RWPE1 (cell line): ENCODE measurements at regions not wholly inside any gene's neighbourhood (a gene's known extent, or its start where the extent isn't known, plus 50 kb on each side); places are given as distances from the start of the nearest gene placed in this dataset.
A peak's percentile ranks its signal among the peaks of the same experiment; 100 is the strongest.

Experiments
- CTCF ChIA-PET: fragments of 350-600 bp; sonication (Branson Sonifier 250); formaldehyde crosslinking; extraction: SDS; loops from one replicate; lab custom pipeline; 2021; lab: Yijun Ruan, JAX
- POLR2A ChIA-PET: fragments of 400-600 bp; formaldehyde crosslinking; extraction: SDS; loops from one replicate; lab custom pipeline; 2020; ENCODE audit warnings: antibody characterized with exemption; ENCODE audit not compliant: low non-redundant PET; lab: Yijun Ruan, JAX
- DNase-seq: peaks from one replicate; pipeline ENCODE4 v3.0.0; 2012; ENCODE audit warnings: low spot score
- H3K27ac ChIP-seq: fragments of 450-650 bp; 2 replicates; pipeline ENCODE4 v1.5.1; 2017
- CTCF ChIP-seq: fragments of 450-650 bp; conservative IDR thresholded peaks from 2 replicates; pipeline ENCODE4 v1.5.1; 2017; ENCODE audit warnings: low read depth, mild to moderate bottlenecking

DNA sequence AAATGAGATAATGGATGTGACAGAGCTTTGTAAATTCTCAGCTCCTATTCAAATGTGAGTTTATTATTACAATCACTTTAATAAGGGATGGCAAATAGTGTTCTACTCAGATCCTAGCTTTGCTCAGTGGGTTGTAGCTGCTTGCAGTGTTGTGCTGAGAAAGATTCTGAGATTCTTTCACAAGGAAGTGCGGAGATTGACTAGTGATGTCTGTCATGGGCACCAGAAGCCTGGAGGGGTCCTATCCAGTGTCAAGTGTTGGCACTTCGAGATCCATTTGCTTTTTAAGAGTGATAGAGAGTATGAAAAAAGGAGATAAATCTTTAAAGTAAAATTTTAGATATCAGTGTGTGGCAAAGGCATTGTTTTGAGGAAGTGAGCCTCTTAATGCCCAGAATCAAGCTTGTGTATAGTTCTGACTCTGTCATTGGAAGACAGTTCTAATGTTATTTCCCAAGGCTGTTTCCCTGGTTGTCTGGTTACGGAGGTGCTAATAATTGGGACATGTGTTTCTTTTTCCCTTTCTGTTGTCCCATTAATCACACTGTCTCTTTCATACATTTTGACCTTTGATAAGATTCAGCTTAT is 181.7 kb upstream of the SPRED2 start:
- ChIA-PET POLR2A (no interaction called here), CTCF (no interaction called here)
- TF ChIP-seq CTCF, result no peak
- no peak for DNase-seq
- H3K27ac ChIP-seq, result no peak overlapping the region

DNA sequence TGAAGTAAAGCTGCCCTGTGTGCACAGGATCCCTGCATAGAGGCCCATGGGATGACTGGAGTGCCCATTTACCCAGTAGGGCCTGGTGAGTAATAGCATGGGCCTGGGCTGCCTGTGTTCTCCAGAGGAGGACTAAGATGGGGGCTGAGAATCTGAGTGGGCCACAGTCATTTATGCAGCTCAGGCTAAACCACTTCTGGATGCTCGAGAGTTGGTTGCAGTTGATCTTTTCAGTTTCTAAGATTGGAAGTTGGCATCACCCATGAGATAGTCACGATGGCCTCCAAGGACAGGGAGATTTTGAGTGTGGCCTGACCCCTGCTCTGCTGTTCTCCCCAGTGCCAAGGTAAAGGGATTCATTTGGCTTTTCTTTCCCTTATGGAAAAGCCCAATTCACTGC is 179.1 kb upstream of the SPRED2 start:
- TF ChIP-seq CTCF, result no peak
- POLR2A ChIA-PET, result interaction anchor here (0.5 kb wide), 1 partner anchor 167 kb away, joined by 7 read pairs; no protein-coding TSS in a partner anchor
- CTCF ChIA-PET, result interaction anchor here (0.7 kb wide), 1 partner anchor 333 kb away, joined by 5 read pairs; no protein-coding TSS in a partner anchor

DNA sequence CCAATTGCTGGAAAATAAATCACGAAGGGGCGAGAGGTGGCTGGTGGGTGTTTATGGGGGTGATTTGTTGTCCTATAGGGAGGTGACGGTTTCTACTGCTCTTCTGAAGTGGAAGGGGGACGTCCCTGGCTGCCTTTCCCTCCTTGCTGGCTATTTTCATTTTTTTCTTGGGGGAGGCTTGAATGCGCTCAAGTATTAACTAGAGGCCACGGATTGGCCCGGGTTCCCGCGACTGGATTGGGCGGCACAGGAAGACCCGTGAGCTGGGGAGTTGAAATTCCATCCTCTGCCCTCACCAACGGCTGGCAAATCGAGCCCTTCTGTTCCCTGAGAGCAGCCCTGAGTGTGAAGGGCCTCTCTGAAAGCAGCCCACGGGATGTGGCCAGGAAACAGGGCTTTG is 176.5 kb upstream of the SPRED2 start:
- no peak for TF ChIP-seq CTCF
- no peak overlapping the region for H3K27ac ChIP-seq
- no peak for DNase-seq
- ChIA-PET CTCF (no interaction called here), POLR2A (no interaction called here)

More for the DNA sequence above, 179.1 kb upstream of the SPRED2 start:
- H3K27ac ChIP-seq, result peak overlapping the region; percentile 25; the same call in 1 of the 2 replicates
- DNase-seq, result no peak

GRCh38 chr2:65608466-65608865 is 176.1 kb upstream of the SPRED2 start:
- H3K27ac ChIP-seq, result no peak overlapping the region
- no peak for TF ChIP-seq CTCF
- CTCF ChIA-PET, result no interaction called here
- POLR2A ChIA-PET, result no interaction called here
- no peak for DNase-seq

GRCh38 chr2:65607662-65608305 is 175.4 kb upstream of the SPRED2 start:
- H3K27ac ChIP-seq, result no peak overlapping the region
- no peak for DNase-seq
- TF ChIP-seq CTCF, result no peak
- ChIA-PET CTCF (no interaction called here), POLR2A (no interaction called here)

- CTCF ChIA-PET, result no interaction called here
- no peak for DNase-seq
- H3K27ac ChIP-seq, result no peak overlapping the region
- no peak for TF ChIP-seq CTCF
- POLR2A ChIA-PET, result no interaction called here
Observed at GRCh38 chr2:65605743-65606058, 173.3 kb upstream of the SPRED2 start.
